Pancreas (tissue), 10 donors: ENCODE measurements at regions not wholly inside any gene's neighbourhood (a gene's known extent, or its start where the extent isn't known, plus 50 kb on each side); places are given as distances from the start of the nearest gene placed in this dataset.

Source experiments
- ATAC-seq, 4 donors: fragments of 200-7000 bp; cut with Tn5 transposase; one replicate each; pipeline versions ENCODE4 v1.8.0 to v1.9.1; 2020; ENCODE audit warnings: mild to moderate bottlenecking in 4 of 4, moderate library complexity in 4 of 4
- DNase-seq, 6 donors: peaks; one replicate each; pipeline ENCODE4 v3.0.0-alpha.2; 2020
- FAIRE-seq: peaks from 2 replicates; lab custom pipeline; 2012; peaks lifted over from hg19 to GRCh38; lab: Jason Lieb, UNC
- H3K27ac ChIP-seq, 4 donors: fragments of 200-600 bp; sonication (generic); 1 replicate in 3 of 4; 2 replicates in 1 of 4; pipeline versions ENCODE4 v1.5.0 to v1.8.0; 2020
- H3K27me3 ChIP-seq, 4 donors: fragments of 200-600 bp; one replicate each; pipeline ENCODE4 v1.8.0; 2021
- H3K36me3 ChIP-seq, 3 donors: fragments of 200-600 bp; sonication (generic) in 1 of 3; one replicate each; pipeline versions ENCODE4 v1.5.0 to v1.8.0; 2020 to 2021
- H3K4me1 ChIP-seq, 3 donors: fragments of 200-600 bp; one replicate each; pipeline ENCODE4 v1.8.0; 2021
- H3K4me3 ChIP-seq, 4 donors: fragments of 200-600 bp; sonication (generic) in 2 of 4; one replicate each; pipeline versions ENCODE4 v1.5.0 to v1.8.0; 2020 to 2021
- H3K9me3 ChIP-seq, 4 donors: fragments of 200-600 bp; one replicate each; pipeline ENCODE4 v1.8.0; 2021
- WGBS, 2 donors: extraction: QIAGEN DNeasy Blood & Tissue Kit; methylation state at CpG; one replicate each; pipeline ENCODE4 v1.1.7; 2013; 5-methylcytosine and 5-hydroxymethylcytosine counted together
- intact Hi-C, 3 donors: fragments of 100-400 bp; cut with DNase I; formaldehyde crosslinking; loops; one replicate each; pipeline versions ENCODE4 v1.11.1 to v1.14.2; 2022
- TF ChIP-seq, protein P1 (sequence below), 4 donors: fragments of 200-600 bp; sonication (generic) in 3 of 4; IDR thresholded peaks; one replicate each; pipeline versions ENCODE4 v1.5.0 to v1.8.0; 2021; ENCODE audit warnings: antibody characterized with exemption in 4 of 4
- donor health status: healthy with polysubstance abuse.
- donor health status: DM: no; HTN: no; CAD: no; lungs with moderate emphysema.
- donor health status: DM: no; HTN: no; CAD: no.
- donor health status: control.
- donor health status: control.
- donor health status: Bipolar disorder and iron deficiency.
- donor health status: DM: yes; HTN: yes; CAD: no.
- donor health status: DM: no; HTN: no; CAD: no.
- donor health status: DM: no; HTN: no; CAD: no.
- donor health status: DM: yes; HTN: yes; CAD: no.

- Histone ChIP-seq H3K27me3 (no peaks in the 10 kb centered on the region), H3K4me1 (no peaks in the 10 kb centered on the region), H3K27ac (no peak overlapping the region), H3K4me3 (no peak overlapping the region), H3K36me3 (no peaks in the 10 kb centered on the region), H3K9me3 (no peaks in the 10 kb centered on the region)
- intact Hi-C loops, result no loop called here
- TF ChIP-seq, protein P1, sequence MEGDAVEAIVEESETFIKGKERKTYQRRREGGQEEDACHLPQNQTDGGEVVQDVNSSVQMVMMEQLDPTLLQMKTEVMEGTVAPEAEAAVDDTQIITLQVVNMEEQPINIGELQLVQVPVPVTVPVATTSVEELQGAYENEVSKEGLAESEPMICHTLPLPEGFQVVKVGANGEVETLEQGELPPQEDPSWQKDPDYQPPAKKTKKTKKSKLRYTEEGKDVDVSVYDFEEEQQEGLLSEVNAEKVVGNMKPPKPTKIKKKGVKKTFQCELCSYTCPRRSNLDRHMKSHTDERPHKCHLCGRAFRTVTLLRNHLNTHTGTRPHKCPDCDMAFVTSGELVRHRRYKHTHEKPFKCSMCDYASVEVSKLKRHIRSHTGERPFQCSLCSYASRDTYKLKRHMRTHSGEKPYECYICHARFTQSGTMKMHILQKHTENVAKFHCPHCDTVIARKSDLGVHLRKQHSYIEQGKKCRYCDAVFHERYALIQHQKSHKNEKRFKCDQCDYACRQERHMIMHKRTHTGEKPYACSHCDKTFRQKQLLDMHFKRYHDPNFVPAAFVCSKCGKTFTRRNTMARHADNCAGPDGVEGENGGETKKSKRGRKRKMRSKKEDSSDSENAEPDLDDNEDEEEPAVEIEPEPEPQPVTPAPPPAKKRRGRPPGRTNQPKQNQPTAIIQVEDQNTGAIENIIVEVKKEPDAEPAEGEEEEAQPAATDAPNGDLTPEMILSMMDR (IDR thresholded peaks at IDR 0.05), result no peak
- DNase-seq (no peak), FAIRE-seq (no peak), ATAC-seq (no peak)
- 90 to 95% methylated on average over 2 of the region's 2 CpGs for WGBS, 2 donors
Observed at GRCh38 chr20:8986631-8987030, 82.3 kb upstream of the PLCB4 start.

- TF ChIP-seq, protein P1 (IDR thresholded peaks at IDR 0.05), result no peak
- no peaks in the 10 kb centered on the region for H3K4me1 ChIP-seq
- H3K27me3 ChIP-seq, result no peaks in the 10 kb centered on the region
- no peak overlapping the region for H3K4me3 ChIP-seq
- FAIRE-seq (no peak), DNase-seq (no peak), ATAC-seq (no peak)
- intact Hi-C loops, result no loop called here
- no peaks in the 10 kb centered on the region for H3K9me3 ChIP-seq
- no peak overlapping the region for H3K27ac ChIP-seq
- no peaks in the 10 kb centered on the region for H3K36me3 ChIP-seq
Observed at GRCh38 chr20:8990770-8991169, 78.1 kb upstream of the PLCB4 start.

DNA sequence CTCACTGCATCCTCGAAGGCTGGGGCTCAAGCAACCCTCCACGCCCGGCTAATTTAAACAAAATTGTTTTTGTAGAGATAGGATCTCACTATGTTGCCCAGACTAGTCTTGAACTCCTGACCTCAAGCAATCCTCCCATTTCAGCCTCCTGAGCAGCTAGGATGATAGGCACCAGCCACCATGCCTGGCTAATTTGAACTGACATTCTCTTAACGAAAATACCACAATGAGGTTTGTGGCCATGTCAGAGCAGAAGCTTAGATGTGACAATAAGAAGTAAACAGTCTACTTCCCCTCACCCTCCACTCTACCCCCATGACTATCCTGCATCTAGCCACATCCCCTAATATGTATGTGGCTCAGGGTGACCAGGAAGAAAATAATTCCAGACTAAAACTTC, 74.8 kb upstream of the PLCB4 start:
- Histone ChIP-seq H3K4me1 (no peaks in the 10 kb centered on the region), H3K27ac (no peak overlapping the region), H3K4me3 (no peak overlapping the region), H3K36me3 (no peaks in the 10 kb centered on the region), H3K9me3 (no peaks in the 10 kb centered on the region), H3K27me3 (no peaks in the 10 kb centered on the region)
- intact Hi-C loops, result no loop called here
- 57 to 78% methylated on average over 4 of the region's 4 CpGs for whole genome bisulfite sequencing, 2 donors
- FAIRE-seq (no peak), DNase-seq (no peak), ATAC-seq (no peak)
- TF ChIP-seq, protein P1 (IDR thresholded peaks at IDR 0.05), result no peak

DNA sequence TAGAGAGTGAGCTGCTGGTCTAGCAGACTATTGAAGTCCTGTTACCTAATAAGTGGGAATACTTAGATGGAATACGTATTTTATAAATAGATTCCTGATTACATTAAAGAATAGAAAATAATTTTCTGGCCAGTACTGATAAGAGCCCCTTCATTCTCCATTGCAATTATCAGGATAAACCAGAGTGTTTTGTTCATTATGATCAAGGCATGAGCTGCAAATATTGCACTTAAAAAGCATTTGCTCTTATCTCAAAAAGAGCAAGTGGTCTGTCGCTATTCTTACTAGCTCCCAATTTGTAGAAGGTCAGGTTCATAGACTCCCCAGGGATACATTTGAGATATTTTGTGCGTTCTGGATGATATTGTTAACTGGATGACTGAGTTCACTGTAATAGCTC, 73.1 kb upstream of the PLCB4 start:
- WGBS, 2 donors, result 46 to 64% methylated on average over 3 of the region's 3 CpGs
- no peak for FAIRE-seq
- intact Hi-C loops, result no loop called here

GRCh38 chr20:8996817-8997512, 71.9 kb upstream of the PLCB4 start:
- no peaks in the 10 kb centered on the region for H3K4me1 ChIP-seq
- FAIRE-seq (no peak), ATAC-seq (no peak), DNase-seq (no peak)
- TF ChIP-seq, protein P1 (IDR thresholded peaks at IDR 0.05), result no peak
- no peaks in the 10 kb centered on the region for H3K36me3 ChIP-seq
- H3K4me3 ChIP-seq, result no peak overlapping the region
- no peaks in the 10 kb centered on the region for H3K27me3 ChIP-seq
- H3K9me3 ChIP-seq, result no peaks in the 10 kb centered on the region
- no peak overlapping the region for H3K27ac ChIP-seq
- 42 to 48% methylated on average over 2 of the region's 2 CpGs for WGBS, 2 donors
- intact Hi-C loops, result no loop called here

More for the DNA sequence above, 73.1 kb upstream of the PLCB4 start:
- H3K27me3 ChIP-seq, result no peaks in the 10 kb centered on the region
- H3K9me3 ChIP-seq, result no peaks in the 10 kb centered on the region
- H3K27ac ChIP-seq, result no peak overlapping the region
- no peaks in the 10 kb centered on the region for H3K36me3 ChIP-seq
- H3K4me1 ChIP-seq, result no peaks in the 10 kb centered on the region
- TF ChIP-seq, protein P1 (IDR thresholded peaks at IDR 0.05), result no peak
- no peak for DNase-seq
- no peak overlapping the region for H3K4me3 ChIP-seq
- no peak for ATAC-seq
